ENCODE measurements at regions not wholly inside any gene's neighbourhood (a gene's known extent, or its start where the extent isn't known, plus 50 kb on each side); places are given as distances from the start of the nearest gene placed in this dataset.

DNA sequence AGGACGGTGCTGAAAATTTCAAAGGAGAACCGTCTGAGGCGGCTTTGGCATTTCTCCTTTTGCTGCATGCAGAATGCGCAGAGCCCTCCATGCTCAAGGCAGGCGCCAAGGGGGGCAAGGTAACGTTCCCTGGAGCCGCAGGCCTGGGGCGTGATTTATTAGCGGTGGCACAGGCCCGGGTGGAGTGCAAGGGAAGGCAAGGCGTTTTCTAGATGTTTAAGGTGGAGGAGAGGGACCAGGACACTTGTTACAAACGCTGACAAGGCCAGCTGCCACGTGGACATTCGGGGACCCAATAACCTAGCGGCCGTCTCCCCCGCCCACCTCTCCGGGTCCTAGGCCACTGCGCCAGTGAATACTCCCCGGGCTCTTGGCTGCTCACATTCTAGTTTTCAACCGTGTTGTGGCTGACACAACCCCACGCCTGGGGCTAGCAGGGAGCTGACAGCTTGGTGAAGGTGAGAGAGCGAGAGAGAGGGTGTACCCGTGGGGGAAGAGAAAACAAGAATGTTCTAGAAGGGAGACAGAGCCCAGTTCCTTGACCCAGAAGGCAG, 250.1 kb downstream of the C16orf95 start:
- Histone ChIP-seq H3K27me3 (ENCODE audit: low read depth, low read length) (peaks cover 6% of the 10 kb centered on the region), H3K27ac (ENCODE audit: low read length) (no peak overlapping the region), H3K4me1 (ENCODE audit: low read length) (no peaks in the 10 kb centered on the region), H3K4me2 (ENCODE audit: low read length) (no peak overlapping the region), H3K79me2 (ENCODE audit: low read length) (no peaks in the 10 kb centered on the region), H2AFZ (ENCODE audit: low read depth, low read length) (no peak overlapping the region), H3K9ac (ENCODE audit: low read length) (no peak overlapping the region), H3K4me3 (ENCODE audit: low read length) (no peak overlapping the region), H4K20me1 (ENCODE audit: insufficient read depth, low read length) (no peaks in the 10 kb centered on the region), H3K36me3 (replicated peaks; ENCODE audit: low read depth, low read length) (no peaks in the 10 kb centered on the region), H3K9me3 (ENCODE audit: insufficient read depth, low read length) (no peaks in the 10 kb centered on the region)
- TF ChIP-seq EZH2phosphoT487 (IDR thresholded peaks at IDR 0.05; ENCODE audit: low read depth) = no peak

DNA sequence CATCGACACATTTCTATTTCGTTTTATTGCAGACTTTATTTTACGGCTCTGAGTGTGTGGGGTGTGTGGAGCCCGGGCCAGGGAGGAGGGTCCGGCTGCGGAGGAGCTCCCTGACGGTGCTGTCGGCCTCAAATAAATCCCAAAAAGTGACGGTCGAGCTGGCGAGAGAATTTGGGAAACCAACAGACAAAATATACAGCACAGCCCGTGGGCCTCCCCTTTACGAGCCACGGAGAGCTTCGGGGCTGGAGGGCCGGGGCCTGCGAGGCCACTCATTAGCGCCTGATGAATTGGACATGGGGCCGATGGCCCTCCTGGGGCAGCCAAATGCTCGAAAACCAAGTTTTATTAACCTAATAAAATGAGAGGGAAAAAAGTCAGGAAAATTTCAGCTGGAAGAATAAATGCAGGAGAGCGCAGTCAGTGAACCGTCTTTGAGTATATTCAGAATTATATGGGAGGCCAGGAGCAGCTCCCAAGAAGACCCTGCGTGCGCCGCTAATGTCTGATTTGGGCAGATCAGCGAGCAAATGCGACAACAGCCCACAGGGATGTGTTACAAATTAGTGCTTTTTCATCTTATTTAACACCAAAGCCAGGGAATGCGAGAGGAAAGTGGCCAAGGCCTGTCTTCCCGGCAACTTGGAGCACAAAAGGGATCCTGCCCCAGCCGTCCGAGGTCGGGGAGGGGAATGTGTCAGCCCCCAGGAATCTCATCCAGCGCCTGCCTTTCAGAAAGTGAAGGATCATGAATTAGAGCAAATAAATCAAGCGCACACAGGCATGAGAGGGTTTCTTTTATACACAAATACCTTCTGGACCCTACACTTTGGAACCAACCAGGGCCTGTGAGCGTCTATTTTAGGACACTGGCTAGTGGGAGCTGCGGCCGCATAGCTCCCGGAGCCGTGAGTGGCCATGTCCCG, 249.1 kb downstream of the C16orf95 start:
- Histone ChIP-seq H3K36me3 (replicated peaks; ENCODE audit: low read depth, low read length) (no peaks in the 10 kb centered on the region), H3K27me3 (ENCODE audit: low read depth, low read length) (peaks cover 6% of the 10 kb centered on the region), H3K4me3 (ENCODE audit: low read length) (no peak overlapping the region), H3K9ac (ENCODE audit: low read length) (no peak overlapping the region), H3K27ac (ENCODE audit: low read length) (no peak overlapping the region), H3K79me2 (ENCODE audit: low read length) (no peaks in the 10 kb centered on the region), H3K4me2 (ENCODE audit: low read length) (no peak overlapping the region), H3K9me3 (ENCODE audit: insufficient read depth, low read length) (no peaks in the 10 kb centered on the region), H3K4me1 (ENCODE audit: low read length) (no peaks in the 10 kb centered on the region), H4K20me1 (ENCODE audit: insufficient read depth, low read length) (no peaks in the 10 kb centered on the region), H2AFZ (ENCODE audit: low read depth, low read length) (no peak overlapping the region)
- TF ChIP-seq, protein P1, sequence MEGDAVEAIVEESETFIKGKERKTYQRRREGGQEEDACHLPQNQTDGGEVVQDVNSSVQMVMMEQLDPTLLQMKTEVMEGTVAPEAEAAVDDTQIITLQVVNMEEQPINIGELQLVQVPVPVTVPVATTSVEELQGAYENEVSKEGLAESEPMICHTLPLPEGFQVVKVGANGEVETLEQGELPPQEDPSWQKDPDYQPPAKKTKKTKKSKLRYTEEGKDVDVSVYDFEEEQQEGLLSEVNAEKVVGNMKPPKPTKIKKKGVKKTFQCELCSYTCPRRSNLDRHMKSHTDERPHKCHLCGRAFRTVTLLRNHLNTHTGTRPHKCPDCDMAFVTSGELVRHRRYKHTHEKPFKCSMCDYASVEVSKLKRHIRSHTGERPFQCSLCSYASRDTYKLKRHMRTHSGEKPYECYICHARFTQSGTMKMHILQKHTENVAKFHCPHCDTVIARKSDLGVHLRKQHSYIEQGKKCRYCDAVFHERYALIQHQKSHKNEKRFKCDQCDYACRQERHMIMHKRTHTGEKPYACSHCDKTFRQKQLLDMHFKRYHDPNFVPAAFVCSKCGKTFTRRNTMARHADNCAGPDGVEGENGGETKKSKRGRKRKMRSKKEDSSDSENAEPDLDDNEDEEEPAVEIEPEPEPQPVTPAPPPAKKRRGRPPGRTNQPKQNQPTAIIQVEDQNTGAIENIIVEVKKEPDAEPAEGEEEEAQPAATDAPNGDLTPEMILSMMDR (IDR thresholded peaks at IDR 0.05; ENCODE audit: low read depth, low read length) = no peak
- no peak for TF ChIP-seq EZH2phosphoT487 (IDR thresholded peaks at IDR 0.05; ENCODE audit: low read depth)

DNA sequence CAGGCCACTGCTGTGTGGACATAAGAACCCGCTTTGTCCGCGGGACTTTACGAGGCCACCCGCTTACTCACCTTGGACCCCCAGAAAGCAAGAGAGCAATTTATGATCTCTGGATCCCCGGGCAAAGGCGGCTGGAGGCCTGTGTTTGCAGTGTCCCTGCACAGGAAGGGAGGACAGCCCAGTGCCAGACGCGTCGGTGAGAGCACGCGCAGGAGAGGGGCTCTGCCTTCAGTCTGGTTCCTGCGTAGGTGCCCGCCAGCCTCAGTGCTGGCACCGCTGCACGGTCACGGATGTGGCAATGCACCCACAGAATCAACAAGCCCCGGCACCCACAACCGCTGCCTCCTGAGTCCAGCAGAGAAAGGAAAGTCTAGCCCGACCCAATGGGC, 248.4 kb downstream of the C16orf95 start:
- no peak overlapping the region for H2AFZ ChIP-seq (ENCODE audit: low read depth, low read length)
- no peak overlapping the region for H3K9ac ChIP-seq (ENCODE audit: low read length)
- H4K20me1 ChIP-seq (ENCODE audit: insufficient read depth, low read length) = no peaks in the 10 kb centered on the region
- H3K4me2 ChIP-seq (ENCODE audit: low read length) = no peak overlapping the region
- TF ChIP-seq EZH2phosphoT487 (IDR thresholded peaks at IDR 0.05; ENCODE audit: low read depth) = no peak
- TF ChIP-seq, protein P1 (IDR thresholded peaks at IDR 0.05; ENCODE audit: low read depth, low read length) = no peak
- no peaks in the 10 kb centered on the region for H3K9me3 ChIP-seq (ENCODE audit: insufficient read depth, low read length)
- no peak overlapping the region for H3K27ac ChIP-seq (ENCODE audit: low read length)
- no peaks in the 10 kb centered on the region for H3K4me1 ChIP-seq (ENCODE audit: low read length)
- H3K79me2 ChIP-seq (ENCODE audit: low read length) = no peaks in the 10 kb centered on the region
- no peaks in the 10 kb centered on the region for H3K36me3 ChIP-seq (replicated peaks; ENCODE audit: low read depth, low read length)
- H3K4me3 ChIP-seq (ENCODE audit: low read length) = no peak overlapping the region
- H3K27me3 ChIP-seq (ENCODE audit: low read depth, low read length) = peaks cover 6% of the 10 kb centered on the region

GRCh38 chr16:87070657-87071056, 246.5 kb downstream of the C16orf95 start:
- no peaks in the 10 kb centered on the region for H3K79me2 ChIP-seq (ENCODE audit: low read length)
- H3K9ac ChIP-seq (ENCODE audit: low read length) = no peak overlapping the region
- no peaks in the 10 kb centered on the region for H3K4me1 ChIP-seq (ENCODE audit: low read length)
- TF ChIP-seq, protein P1 (IDR thresholded peaks at IDR 0.05; ENCODE audit: low read depth, low read length) = no peak
- TF ChIP-seq EZH2phosphoT487 (IDR thresholded peaks at IDR 0.05; ENCODE audit: low read depth) = no peak
- no peaks in the 10 kb centered on the region for H4K20me1 ChIP-seq (ENCODE audit: insufficient read depth, low read length)
- no peak overlapping the region for H2AFZ ChIP-seq (ENCODE audit: low read depth, low read length)
- no peak overlapping the region for H3K4me2 ChIP-seq (ENCODE audit: low read length)
- no peaks in the 10 kb centered on the region for H3K36me3 ChIP-seq (replicated peaks; ENCODE audit: low read depth, low read length)
- no peaks in the 10 kb centered on the region for H3K9me3 ChIP-seq (ENCODE audit: insufficient read depth, low read length)
- no peak overlapping the region for H3K27ac ChIP-seq (ENCODE audit: low read length)
- no peaks in the 10 kb centered on the region; the same call in 1 of the 2 replicates for H3K27me3 ChIP-seq (ENCODE audit: low read depth, low read length)
- no peak overlapping the region for H3K4me3 ChIP-seq (ENCODE audit: low read length)
